ENCODE measurements at regions not wholly inside any gene's neighbourhood (a gene's known extent, or its start where the extent isn't known, plus 50 kb on each side); places are given as distances from the start of the nearest gene placed in this dataset.

GRCh38 chr17:53912117-53912516 is 89.4 kb downstream of the KIF2B start:
- TF ChIP-seq CTCF (IDR thresholded peaks at IDR 0.05), result no peak
- no peak for DNase-seq (ENCODE audit: low spot score)
- no peak for ATAC-seq (ENCODE audit: low FRiP score)

- no peak for TF ChIP-seq CTCF (IDR thresholded peaks at IDR 0.05)
- ATAC-seq (ENCODE audit: low FRiP score), result no peak
- no peak for DNase-seq (ENCODE audit: low spot score)
Observed at GRCh38 chr17:53919356-53919755, 96.6 kb downstream of the KIF2B start.

- ATAC-seq (ENCODE audit: low FRiP score) (no peak), DNase-seq (ENCODE audit: low spot score) (no peak)
- TF ChIP-seq CTCF (IDR thresholded peaks at IDR 0.05), result no peak
Observed at GRCh38 chr17:53924530-53925455, 102.1 kb downstream of the KIF2B start.

GRCh38 chr17:53932386-53932785 is 109.7 kb downstream of the KIF2B start:
- no peak for TF ChIP-seq CTCF (IDR thresholded peaks at IDR 0.05)
- no peak for ATAC-seq (ENCODE audit: low FRiP score)
- DNase-seq (ENCODE audit: low spot score), result no peak

- DNase-seq (ENCODE audit: low spot score), result no peak
- no peak for ATAC-seq (ENCODE audit: low FRiP score)
- TF ChIP-seq CTCF (IDR thresholded peaks at IDR 0.05), result no peak
Observed at GRCh38 chr17:53934931-53935330, 112.2 kb downstream of the KIF2B start.

- TF ChIP-seq CTCF (IDR thresholded peaks at IDR 0.05), result no peak
- ATAC-seq (ENCODE audit: low FRiP score) (no peak), DNase-seq (ENCODE audit: low spot score) (no peak)
Observed at GRCh38 chr17:53941231-53941630, 118.5 kb downstream of the KIF2B start.

- ATAC-seq (ENCODE audit: low FRiP score), result no peak
- no peak for DNase-seq (ENCODE audit: low spot score)
- no peak for TF ChIP-seq CTCF (IDR thresholded peaks at IDR 0.05)
Observed at GRCh38 chr17:53942436-53942835, 119.7 kb downstream of the KIF2B start.

All from omental fat pad (tissue), 3 donors.